Activated CD4-positive, alpha-beta T cell treated with anti-CD3 and anti-CD28 coated beads, Interleukin-2, amount 10 ng/mL, durations not matched to agents 24 days and 14 days (primary cell): ENCODE measurements at regions not wholly inside any gene's neighbourhood (a gene's known extent, or its start where the extent isn't known, plus 50 kb on each side); places are given as distances from the start of the nearest gene placed in this dataset.

Source experiments
- DNase-seq: peaks from one replicate; pipeline ENCODE4 v3.0.0; 2022
- H3K27ac Mint-ChIP-seq: one replicate; pipeline ENCODE4 v1.8.0; 2022; ENCODE audit warnings: mild to moderate bottlenecking, mixed read lengths
- H3K27me3 Mint-ChIP-seq: one replicate; pipeline ENCODE4 v1.8.0; 2022; ENCODE audit warnings: mixed read lengths
- H3K36me3 Mint-ChIP-seq: one replicate; pipeline ENCODE4 v1.8.0; 2022; ENCODE audit warnings: low read depth, mild to moderate bottlenecking, mixed read lengths
- H3K4me1 Mint-ChIP-seq: one replicate; pipeline ENCODE4 v1.8.0; 2021; ENCODE audit warnings: mixed read lengths
- H3K4me3 Mint-ChIP-seq: one replicate; pipeline ENCODE4 v1.8.0; 2022; ENCODE audit warnings: mild to moderate bottlenecking, moderate library complexity, mixed read lengths
- H3K9me3 Mint-ChIP-seq: one replicate; pipeline ENCODE4 v1.8.0; 2021; ENCODE audit warnings: mixed read lengths
- intact Hi-C: fragments of 100-400 bp; cut with micrococcal nuclease; formaldehyde crosslinking; loops from one replicate; pipeline ENCODE4 v1.15.1; 2023

DNA sequence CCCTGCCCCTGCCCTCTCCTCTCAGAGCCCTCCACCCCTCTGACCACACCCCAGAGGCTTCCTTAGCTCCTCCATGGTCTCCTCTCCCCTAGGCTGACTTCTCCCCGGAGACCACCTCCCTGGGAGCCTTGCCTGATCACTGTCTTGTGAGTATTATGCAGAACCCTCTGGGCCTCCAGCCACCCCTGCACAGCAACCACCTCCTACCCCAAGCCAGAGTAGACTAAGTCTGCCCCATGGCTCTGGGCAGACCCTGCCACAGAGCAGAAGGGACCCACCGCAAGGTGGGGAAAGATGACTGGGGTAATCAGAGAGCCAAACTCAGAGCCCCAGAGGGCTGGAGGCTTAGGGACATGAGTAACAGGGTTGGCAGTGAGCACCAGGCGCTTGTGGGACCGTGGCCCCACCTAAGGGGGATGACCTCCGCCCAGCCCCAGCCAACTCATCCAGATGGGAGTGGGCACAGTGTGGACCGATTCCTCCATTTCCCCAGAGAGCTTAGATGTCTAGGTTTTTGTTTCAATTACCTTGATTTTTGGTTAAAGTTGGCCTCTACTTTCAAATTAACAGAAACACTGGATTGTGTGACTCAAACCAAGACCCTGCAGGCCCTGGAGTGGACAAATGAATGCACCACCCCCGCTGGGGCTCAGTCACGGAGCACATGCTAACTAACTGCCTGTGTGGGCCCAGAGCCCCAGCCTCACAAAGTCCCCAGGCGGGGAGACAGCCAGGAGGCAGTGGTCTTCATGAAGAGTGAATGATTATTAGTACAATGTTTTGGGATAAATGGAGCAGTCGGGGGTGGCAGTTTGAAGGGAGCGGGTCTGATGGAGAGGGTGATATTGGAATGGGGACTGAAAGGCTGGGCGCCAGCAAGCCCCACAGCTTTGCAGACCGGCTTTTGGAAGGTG lies 119.4 kb upstream of the PRR20G start:
- no peak overlapping the region for H3K4me3 Mint-ChIP-seq
- H3K36me3 Mint-ChIP-seq, result no peaks in the 10 kb centered on the region
- H3K27me3 Mint-ChIP-seq, result peaks cover 1% of the 10 kb centered on the region
- H3K27ac Mint-ChIP-seq, result no peak overlapping the region
- H3K4me1 Mint-ChIP-seq, result no peaks in the 10 kb centered on the region
- DNase-seq, result no peak
- H3K9me3 Mint-ChIP-seq, result no peaks in the 10 kb centered on the region
- intact Hi-C loops, result no loop called here

DNA sequence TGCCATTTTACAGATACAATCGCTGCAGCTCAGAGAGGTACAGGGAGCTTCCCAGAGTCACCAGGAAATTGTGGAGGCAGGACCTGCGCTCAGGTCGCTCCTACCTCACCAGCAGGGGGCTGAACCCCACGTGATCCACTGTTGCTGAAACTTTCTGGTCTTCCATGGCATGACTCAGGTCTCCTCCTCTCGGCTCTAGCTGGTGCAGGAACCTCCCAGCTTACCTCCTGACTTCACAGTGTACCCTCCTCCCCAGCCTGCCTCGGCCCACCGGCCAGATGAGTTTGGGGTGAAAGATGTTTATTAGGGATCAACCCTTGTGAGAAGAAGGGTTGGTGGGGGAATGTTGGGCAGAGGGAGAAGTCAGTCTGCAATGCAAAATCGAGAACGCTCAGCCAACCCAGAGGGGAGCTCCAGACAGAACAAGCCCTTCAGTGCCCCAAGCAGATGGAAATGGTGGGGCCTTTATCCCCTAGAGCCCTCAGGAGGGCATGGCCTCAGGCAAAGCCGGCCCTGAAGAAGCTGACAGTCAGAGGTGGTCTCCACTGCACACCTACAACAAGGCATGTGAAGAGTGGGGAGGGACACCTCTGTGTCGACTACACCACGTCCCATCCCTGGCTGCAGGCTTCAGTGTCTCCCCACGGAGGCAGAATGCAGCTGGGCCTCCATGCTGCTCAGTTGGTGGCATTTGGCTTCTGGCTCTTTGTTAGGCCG lies 118.6 kb upstream of the PRR20G start:
- Mint-ChIP-seq H3K27me3 (peaks cover 3% of the 10 kb centered on the region), H3K4me3 (no peak overlapping the region), H3K36me3 (no peaks in the 10 kb centered on the region), H3K9me3 (no peaks in the 10 kb centered on the region), H3K4me1 (no peaks in the 10 kb centered on the region), H3K27ac (no peak overlapping the region)
- no peak for DNase-seq
- intact Hi-C loops, result no loop called here

DNA sequence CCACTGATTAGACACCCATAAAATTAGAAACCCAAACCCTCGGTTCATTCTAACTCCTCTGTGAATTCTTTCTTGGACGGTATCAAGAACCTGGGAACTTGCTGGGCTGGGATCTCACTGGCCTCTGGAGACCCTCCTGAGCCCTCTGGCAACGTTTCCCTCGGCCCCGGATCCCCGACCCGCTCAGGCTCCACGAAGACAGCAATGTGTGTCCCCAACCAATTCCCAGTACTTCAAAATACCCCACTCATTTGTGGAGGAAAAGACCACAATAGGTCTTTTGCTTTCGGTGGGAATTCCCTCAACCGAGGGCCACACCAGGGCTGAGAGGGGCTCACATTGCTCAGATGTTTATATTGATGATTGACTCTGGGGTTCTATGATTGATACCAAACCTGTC lies 117.9 kb upstream of the PRR20G start:
- Mint-ChIP-seq H3K4me1 (no peaks in the 10 kb centered on the region), H3K27ac (no peak overlapping the region), H3K27me3 (peaks cover 3% of the 10 kb centered on the region), H3K4me3 (no peak overlapping the region), H3K9me3 (no peaks in the 10 kb centered on the region), H3K36me3 (no peaks in the 10 kb centered on the region)
- DNase-seq, result no peak
- intact Hi-C loops, result no loop called here

DNA sequence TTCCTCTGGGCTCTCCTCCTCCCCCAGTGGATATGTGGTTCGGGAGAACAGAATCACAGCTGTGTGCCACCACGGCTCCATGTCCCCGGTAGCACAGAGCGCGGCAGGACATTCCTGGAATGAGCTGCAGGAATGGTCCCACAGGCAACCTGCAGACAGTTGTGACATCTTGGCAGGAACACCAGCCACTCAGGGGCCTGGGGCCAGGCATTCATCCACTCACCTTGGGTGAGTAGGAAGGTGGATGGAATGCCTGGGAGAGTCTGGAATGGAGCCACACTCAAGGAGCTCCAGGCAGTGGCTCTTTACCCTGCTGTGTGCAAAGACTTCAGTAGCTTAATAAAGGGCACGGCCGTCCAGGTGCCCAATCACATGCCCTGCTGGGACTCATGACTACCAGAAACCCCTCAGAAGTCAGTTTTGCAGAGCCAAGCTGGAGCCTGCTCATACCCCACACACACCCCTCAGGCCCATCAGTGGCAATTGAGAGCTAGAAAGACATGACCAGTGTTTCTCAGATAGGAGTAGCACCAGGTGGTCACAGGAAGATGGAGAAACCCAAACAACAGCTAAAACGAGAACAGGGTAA lies 117.3 kb upstream of the PRR20G start:
- DNase-seq, result no peak
- Mint-ChIP-seq H3K36me3 (no peaks in the 10 kb centered on the region), H3K4me3 (no peak overlapping the region), H3K27ac (no peak overlapping the region), H3K27me3 (peaks cover 6% of the 10 kb centered on the region), H3K4me1 (no peaks in the 10 kb centered on the region), H3K9me3 (no peaks in the 10 kb centered on the region)
- intact Hi-C loops, result no loop called here

DNA sequence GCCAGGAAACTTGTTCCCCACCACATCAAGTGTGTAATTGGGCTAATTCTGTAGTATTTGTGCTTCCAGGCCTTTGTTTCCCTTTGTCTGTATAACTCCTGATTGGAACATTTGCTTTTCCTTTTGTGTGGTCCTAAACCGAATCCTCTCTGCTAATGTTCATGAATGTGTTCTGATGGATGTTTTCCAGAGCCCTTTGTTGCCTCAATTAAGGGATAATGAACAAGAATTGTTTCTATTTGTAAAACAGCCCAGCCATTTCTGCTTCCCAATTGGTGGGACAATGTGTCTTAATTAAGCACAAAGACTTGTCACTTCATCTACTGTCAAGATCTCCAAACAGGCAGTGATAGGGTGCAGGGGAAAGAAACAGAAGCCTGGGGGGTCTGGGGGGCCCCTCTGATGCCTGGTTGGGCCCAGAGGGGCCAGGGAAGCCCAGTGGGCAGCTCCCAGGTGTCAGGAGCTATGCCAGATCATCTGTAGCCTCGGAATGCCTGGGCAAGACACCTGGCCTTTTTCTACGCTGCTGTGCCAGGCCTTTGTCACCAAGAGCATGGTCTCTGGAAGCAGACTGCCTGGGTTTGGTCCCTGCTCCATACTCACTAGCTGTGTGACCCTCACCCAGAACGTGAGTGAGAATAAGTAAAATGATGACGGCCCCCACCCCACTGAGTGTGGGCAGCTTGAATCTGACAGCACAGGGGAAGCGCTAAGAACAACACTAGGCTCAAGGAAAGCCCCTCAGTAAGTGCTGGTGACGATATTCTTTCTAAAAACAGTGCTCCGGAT lies 116.6 kb upstream of the PRR20G start:
- H3K4me1 Mint-ChIP-seq, result no peaks in the 10 kb centered on the region
- H3K36me3 Mint-ChIP-seq, result no peaks in the 10 kb centered on the region
- intact Hi-C loops, result no loop called here

DNA sequence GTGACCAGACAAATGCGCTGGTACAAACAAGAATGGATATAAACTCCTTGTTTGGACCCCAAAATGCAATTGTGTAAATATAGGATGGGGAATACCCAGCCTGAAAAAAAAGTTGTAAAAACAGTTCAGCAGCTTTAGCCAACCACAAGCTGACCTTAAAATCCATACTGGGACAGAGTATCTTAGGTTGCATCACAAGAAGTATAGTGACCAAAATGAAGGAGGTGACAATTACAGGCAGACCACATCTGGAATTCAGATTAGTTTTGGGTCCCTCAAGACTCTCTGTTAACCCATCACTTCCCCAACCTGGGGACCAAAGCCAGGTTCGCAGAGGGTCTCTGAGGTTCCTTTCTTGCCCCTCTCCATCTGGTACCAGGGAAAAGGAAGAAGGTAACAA lies 115.9 kb upstream of the PRR20G start:
- H3K9me3 Mint-ChIP-seq, result no peaks in the 10 kb centered on the region
- H3K27me3 Mint-ChIP-seq, result peaks cover 6% of the 10 kb centered on the region
- DNase-seq, result no peak
- intact Hi-C loops, result no loop called here
- H3K36me3 Mint-ChIP-seq, result no peaks in the 10 kb centered on the region
- no peak overlapping the region for H3K27ac Mint-ChIP-seq
- no peak overlapping the region for H3K4me3 Mint-ChIP-seq
- H3K4me1 Mint-ChIP-seq, result no peaks in the 10 kb centered on the region

More for the DNA sequence above, 116.6 kb upstream of the PRR20G start:
- no peak overlapping the region for H3K4me3 Mint-ChIP-seq
- no peak overlapping the region for H3K27ac Mint-ChIP-seq
- H3K9me3 Mint-ChIP-seq, result no peaks in the 10 kb centered on the region
- peaks cover 6% of the 10 kb centered on the region for H3K27me3 Mint-ChIP-seq
- no peak for DNase-seq

DNA sequence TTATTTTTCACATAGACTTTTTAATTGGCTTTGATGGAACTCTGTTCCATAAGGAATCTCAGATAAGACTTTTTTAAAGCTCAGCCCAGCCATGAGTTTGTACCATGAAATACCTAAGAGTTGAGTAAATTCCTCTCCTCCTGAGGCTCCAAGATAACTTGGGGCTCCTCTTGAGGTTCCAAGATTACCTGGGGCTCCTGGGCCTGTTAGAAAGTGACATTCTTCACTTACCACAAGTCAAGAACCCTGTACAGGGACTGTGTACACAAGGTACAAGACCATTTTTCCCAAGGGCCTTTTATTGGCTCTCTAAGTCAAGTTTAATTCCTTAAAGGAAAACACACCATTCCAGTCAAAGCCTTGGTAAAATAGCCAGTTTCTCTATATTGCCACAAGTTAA lies 111.3 kb upstream of the PRR20G start:
- intact Hi-C loops, result no loop called here
- Mint-ChIP-seq H3K9me3 (no peaks in the 10 kb centered on the region), H3K27ac (no peak overlapping the region), H3K27me3 (peaks cover 20% of the 10 kb centered on the region), H3K36me3 (no peaks in the 10 kb centered on the region), H3K4me1 (no peaks in the 10 kb centered on the region), H3K4me3 (no peak overlapping the region)
- DNase-seq, result no peak

DNA sequence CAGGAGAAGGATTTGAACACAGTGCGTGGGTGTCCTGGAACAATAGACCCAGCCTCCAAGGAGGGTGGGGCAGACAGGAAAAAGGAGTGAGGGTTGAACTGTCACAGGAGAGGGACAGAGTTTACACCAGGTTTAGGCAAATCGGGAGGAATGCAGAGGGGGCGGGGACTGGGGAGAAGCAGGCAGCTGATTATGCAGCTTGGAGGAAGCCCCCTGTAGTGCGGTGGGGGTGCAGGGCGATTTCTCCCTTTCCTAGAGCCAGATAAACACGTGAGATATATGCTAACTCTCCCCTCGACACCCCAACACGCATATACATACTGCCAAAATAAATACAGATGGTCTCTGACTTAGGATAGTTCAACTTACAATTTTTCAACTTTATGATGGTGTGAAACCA lies 108.6 kb upstream of the PRR20G start:
- H3K9me3 Mint-ChIP-seq, result no peaks in the 10 kb centered on the region

DNA sequence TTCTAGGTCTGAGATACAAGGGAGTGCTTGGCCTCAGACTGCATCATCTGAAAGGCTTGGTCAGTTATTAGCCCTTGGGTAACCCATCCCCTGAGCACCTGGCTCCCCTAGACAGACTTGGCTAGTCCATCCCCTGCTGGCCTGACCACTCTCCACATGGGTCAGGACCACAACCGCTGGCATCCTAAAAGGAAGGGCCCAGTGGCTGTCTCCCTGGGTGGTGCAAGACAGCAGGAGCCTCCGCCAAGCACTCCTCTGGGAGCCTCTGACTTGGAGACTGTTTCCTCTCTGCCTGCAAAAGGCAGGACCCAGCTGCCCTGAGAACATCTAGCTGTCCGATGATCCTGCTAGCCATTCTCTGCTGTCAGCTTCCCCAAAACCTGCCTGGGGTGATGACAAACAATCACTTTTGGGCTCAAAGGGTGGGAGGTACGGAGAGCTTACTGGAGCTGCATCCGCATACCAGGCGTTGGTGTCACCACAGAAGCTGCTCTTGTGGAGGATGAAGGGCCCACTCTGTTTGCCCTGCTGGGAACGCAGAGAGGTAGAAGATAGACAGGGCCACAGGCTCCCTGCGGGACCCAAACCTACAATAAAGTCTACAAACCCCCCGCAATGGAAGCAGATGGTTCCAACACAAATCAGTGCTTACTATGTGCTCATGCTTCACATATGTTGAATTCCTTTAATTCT lies 108.0 kb upstream of the PRR20G start:
- H3K4me1 Mint-ChIP-seq, result no peaks in the 10 kb centered on the region
- no peaks in the 10 kb centered on the region for H3K36me3 Mint-ChIP-seq
- H3K27ac Mint-ChIP-seq, result no peak overlapping the region
- no peaks in the 10 kb centered on the region for H3K9me3 Mint-ChIP-seq
- intact Hi-C loops, result no loop called here
- DNase-seq, result no peak
- no peak overlapping the region for H3K4me3 Mint-ChIP-seq
- peaks cover 18% of the 10 kb centered on the region for H3K27me3 Mint-ChIP-seq

More for the DNA sequence above, 108.6 kb upstream of the PRR20G start:
- Mint-ChIP-seq H3K4me1 (no peaks in the 10 kb centered on the region), H3K27ac (no peak overlapping the region), H3K27me3 (peaks cover 18% of the 10 kb centered on the region), H3K36me3 (no peaks in the 10 kb centered on the region), H3K4me3 (no peak overlapping the region)
- intact Hi-C loops, result no loop called here
- DNase-seq, result no peak

DNA sequence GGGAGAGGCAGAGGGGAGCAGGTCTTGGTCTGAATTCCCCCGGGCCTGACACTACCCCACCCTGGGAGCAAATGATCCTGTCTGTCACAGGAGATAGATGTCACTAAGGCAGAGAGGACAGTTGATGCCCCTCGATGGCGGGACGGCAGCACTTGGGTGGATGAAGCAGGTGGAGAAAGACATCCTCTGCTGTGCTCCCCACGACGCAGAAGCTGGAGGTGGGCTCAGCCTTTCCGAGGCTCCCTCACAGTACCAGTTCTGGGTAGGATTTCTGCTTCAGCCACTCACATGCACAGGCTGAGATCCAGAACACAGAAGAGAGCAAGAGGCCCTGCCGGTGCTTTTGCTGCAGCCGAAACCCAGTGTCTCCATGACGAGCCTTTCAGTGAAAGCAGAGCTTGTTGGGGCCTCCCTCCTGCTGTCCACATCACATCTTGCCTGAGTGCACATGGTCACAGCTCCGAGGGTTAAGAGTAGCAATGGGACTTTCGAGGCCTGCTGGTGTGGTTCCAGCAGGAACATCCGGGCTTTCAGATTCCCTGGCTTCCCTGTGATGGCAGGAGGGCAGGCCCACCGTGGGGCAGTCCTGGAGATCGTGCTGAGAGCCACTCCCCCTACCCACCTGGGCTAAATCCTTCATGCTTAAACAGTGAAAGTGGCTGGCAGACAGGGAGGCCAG lies 107.3 kb upstream of the PRR20G start:
- H3K27ac Mint-ChIP-seq, result no peak overlapping the region
- no peaks in the 10 kb centered on the region for H3K4me1 Mint-ChIP-seq
- H3K9me3 Mint-ChIP-seq, result no peaks in the 10 kb centered on the region
- H3K4me3 Mint-ChIP-seq, result no peak overlapping the region
- intact Hi-C loops, result no loop called here
- H3K27me3 Mint-ChIP-seq, result peaks cover 16% of the 10 kb centered on the region
- no peaks in the 10 kb centered on the region for H3K36me3 Mint-ChIP-seq
- no peak for DNase-seq

DNA sequence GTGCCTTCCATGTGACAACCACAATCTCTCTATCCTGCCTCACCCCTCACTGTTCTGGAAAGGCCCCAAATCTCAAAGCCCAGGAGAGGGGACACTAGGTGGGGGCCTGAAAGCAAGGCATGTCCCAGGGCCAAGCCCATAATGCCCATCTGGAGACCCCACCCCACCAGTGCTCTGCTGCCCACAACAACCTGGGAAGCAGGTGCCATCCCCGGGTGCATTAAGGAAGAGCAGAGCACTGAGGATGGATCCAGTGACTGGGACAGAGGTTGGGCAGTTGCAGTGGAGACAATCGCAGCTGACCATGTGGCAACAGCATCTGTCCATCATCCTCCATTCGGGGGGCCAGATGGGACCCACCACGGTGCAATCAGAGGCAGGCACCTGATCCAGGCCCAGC lies 106.2 kb upstream of the PRR20G start:
- Mint-ChIP-seq H3K9me3 (no peaks in the 10 kb centered on the region), H3K27me3 (peaks cover 16% of the 10 kb centered on the region), H3K4me1 (no peaks in the 10 kb centered on the region), H3K27ac (no peak overlapping the region), H3K36me3 (no peaks in the 10 kb centered on the region), H3K4me3 (no peak overlapping the region)
- DNase-seq, result no peak
- intact Hi-C loops, result no loop called here

DNA sequence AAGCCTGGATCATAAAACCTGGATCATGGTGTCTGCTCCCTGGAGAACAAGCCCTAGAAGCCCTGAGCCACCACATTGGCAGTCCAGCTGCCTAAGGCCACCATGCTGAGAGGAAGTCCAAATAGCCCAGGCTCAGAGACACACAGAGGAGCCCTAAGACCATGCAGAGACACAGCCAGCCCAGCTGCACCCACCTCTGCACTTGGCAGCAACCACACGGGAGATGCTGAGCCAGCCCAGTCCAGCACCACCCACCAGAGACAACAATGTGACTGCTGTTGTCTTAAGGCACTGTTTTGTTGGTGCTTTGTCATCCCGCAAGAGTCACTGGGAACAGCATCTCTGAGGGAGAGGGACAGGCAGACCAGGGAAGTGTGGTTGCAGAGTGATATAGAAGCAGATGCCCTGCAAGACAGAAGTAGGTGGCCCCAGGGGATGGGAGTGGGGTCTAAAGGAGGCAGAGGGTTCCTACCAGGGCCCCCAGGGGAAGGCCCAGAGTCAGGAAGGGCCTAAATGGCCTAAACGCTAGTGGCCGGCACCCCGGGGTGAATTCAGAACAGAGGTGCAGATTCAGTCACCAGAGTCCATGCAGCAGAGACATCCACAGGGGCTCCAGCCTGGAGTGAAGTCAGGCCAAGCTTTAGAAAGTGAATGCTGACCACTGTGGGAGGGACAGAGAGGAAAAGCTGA lies 105.4 kb upstream of the PRR20G start:
- peaks cover 13% of the 10 kb centered on the region for H3K27me3 Mint-ChIP-seq
- no peaks in the 10 kb centered on the region for H3K9me3 Mint-ChIP-seq
- no peak overlapping the region for H3K4me3 Mint-ChIP-seq
- H3K27ac Mint-ChIP-seq, result no peak overlapping the region
- no peak for DNase-seq
- H3K4me1 Mint-ChIP-seq, result no peaks in the 10 kb centered on the region
- no peaks in the 10 kb centered on the region for H3K36me3 Mint-ChIP-seq
- intact Hi-C loops, result no loop called here
